ENCODE measurements at regions not wholly inside any gene's neighbourhood (a gene's known extent, or its start where the extent isn't known, plus 50 kb on each side); places are given as distances from the start of the nearest gene placed in this dataset.

DNA sequence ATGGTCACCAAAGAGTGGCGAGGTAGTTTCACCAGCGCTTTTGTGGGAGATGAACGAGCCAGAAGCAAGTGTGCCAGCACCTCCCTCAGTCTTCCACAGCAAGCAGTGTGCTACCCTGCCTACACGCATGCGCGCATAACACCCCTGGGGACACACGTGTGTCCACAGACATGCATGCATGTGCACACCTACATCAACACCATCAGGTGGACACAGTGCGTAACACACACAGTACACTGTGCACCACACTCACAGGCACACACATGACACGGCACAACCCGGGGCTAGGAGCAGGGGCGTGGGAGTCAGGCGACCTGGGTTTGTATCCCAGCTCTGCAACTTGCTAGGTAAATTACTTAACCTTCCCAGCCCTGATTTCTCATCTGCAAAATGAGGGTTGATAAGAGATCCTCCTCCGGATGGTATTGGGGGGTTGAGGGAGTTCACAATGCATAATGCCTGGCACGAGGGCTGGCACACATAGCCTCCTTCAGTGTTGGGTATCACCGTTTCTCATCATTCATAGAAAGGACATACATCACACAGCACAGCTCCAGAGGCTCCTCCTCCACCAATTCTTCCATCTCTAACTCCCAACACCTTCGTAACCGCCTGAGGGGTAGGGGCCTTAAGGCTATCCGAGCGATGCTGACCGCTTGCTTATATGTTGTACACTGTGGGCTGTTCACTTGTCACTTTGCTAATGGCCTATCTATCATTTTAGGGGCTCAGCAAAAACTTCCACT is 174.9 kb downstream of the SMAD6 start:
- Histone ChIP-seq H3K36me3 (ENCODE audit: control insufficient read depth, insufficient read depth, low read length) (no peaks in the 10 kb centered on the region), H3K4me3 (replicated peaks; ENCODE audit: low read depth, low read length) (no peak overlapping the region), H3K27me3 (replicated peaks; ENCODE audit: control insufficient read depth, insufficient read depth, low read length) (no peaks in the 10 kb centered on the region)
- TF ChIP-seq, protein P1, sequence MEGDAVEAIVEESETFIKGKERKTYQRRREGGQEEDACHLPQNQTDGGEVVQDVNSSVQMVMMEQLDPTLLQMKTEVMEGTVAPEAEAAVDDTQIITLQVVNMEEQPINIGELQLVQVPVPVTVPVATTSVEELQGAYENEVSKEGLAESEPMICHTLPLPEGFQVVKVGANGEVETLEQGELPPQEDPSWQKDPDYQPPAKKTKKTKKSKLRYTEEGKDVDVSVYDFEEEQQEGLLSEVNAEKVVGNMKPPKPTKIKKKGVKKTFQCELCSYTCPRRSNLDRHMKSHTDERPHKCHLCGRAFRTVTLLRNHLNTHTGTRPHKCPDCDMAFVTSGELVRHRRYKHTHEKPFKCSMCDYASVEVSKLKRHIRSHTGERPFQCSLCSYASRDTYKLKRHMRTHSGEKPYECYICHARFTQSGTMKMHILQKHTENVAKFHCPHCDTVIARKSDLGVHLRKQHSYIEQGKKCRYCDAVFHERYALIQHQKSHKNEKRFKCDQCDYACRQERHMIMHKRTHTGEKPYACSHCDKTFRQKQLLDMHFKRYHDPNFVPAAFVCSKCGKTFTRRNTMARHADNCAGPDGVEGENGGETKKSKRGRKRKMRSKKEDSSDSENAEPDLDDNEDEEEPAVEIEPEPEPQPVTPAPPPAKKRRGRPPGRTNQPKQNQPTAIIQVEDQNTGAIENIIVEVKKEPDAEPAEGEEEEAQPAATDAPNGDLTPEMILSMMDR (IDR thresholded peaks at IDR 0.05; ENCODE audit: insufficient read depth, low read length, poor library complexity, severe bottlenecking), result no peak
- DNase-seq (ENCODE audit: extremely low read depth, insufficient read length), result no peak

DNA sequence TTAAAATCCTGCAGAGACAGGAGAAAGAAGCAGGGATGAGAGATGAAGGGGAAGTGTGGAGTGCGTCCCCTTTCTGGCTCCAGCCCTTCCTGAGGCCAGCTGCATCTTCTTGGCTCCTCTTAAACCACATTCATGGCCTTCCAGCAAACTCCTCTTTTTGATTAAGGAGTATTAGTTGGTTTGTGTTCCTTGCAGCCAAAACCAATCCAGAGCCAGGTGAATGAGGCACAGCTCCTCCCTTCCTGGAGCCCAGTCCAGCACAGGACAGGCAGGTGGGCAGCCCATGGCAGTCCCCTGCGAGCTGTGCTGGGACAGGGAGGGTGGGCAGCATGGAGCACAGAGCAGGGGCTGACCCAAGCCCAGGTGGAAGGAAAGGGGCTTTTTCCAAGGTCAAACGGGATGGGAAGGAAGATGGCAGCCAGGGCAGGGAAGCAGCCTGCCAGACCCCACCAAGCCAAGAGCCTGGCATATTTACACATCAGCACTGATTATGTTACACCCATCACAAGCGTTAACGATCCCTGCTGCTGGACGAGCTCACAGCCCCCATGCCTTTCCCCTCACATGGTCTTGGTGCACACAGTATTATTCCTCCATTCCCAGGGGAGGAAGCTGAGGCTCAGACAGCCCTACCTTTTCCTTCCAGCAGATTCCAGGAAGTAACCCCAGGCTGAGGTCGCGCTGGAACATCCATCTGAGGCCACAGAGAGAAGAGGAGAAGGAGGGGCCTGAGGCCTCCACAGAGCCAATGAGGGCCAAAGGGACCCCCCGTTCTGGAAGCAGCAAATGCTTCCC is 175.6 kb downstream of the SMAD6 start:
- no peak for DNase-seq (ENCODE audit: extremely low read depth, insufficient read length)
- Histone ChIP-seq H3K27me3 (replicated peaks; ENCODE audit: control insufficient read depth, insufficient read depth, low read length) (no peaks in the 10 kb centered on the region), H3K4me3 (replicated peaks; ENCODE audit: low read depth, low read length) (no peak overlapping the region), H3K36me3 (ENCODE audit: control insufficient read depth, insufficient read depth, low read length) (no peaks in the 10 kb centered on the region)
- TF ChIP-seq, protein P1 (IDR thresholded peaks at IDR 0.05; ENCODE audit: insufficient read depth, low read length, poor library complexity, severe bottlenecking), result no peak

DNA sequence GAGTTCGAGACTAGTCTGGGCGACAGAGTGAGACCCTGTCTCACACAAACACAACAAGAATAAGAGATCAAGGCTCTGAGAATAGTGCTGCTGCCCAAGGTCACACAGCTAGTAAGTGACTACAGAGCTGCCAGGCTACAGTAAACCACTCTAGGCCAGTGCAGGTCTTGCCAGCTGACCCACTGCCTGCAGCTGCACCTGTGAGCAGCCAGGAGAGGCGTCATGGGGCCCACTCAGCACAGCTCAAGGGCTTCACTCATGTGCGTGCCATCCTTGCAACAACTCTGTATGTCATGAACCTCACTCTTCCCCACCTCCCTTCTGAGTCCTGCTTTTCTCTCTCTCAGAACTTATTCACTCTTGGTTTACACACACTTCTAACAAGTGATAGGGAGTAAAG is 176.7 kb downstream of the SMAD6 start:
- TF ChIP-seq, protein P1 (IDR thresholded peaks at IDR 0.05; ENCODE audit: insufficient read depth, low read length, poor library complexity, severe bottlenecking), result no peak
- Histone ChIP-seq H3K4me3 (replicated peaks; ENCODE audit: low read depth, low read length) (no peak overlapping the region), H3K36me3 (ENCODE audit: control insufficient read depth, insufficient read depth, low read length) (no peaks in the 10 kb centered on the region), H3K27me3 (replicated peaks; ENCODE audit: control insufficient read depth, insufficient read depth, low read length) (no peaks in the 10 kb centered on the region)
- DNase-seq (ENCODE audit: extremely low read depth, insufficient read length), result no peak

DNA sequence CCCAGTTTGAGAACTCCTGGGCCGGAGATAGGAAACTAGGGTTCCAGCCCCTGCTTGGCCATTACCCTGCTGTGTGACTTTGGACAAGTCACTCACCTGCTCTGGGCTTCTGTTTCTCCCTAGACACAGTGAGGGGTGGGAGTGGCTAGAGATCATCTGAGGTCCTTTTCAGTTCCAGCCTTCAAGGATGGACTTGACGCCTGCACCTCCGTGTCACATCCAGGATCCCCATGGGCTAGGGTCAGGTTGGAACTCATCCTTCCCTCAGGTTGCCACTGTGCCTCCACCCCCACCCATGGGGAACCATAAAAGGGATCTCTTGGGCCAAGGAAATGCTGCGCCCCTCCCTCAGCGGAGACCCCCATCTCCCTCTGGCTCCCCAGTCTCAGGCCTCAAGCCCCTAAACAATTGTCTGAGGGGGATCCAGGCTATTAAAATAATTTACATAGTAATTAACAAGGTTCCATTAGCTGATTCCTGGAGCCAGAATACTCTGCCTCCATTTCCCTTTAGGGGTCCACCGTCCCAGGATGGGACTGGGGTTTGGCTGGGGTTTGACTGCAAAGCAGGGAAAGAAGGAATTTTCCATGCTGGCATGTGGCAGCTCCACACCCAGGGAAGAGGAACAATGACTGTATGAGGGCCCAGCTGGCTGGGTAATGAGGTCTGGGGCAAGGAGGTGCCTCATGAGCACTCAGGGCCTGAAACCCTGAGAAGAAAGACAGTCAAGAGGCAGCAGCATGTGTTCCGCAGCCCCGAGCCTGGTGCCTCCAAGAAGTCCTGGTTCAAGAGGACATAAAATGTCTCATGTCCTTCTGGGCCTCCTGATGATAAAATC is 177.7 kb downstream of the SMAD6 start:
- no peaks in the 10 kb centered on the region for H3K36me3 ChIP-seq (ENCODE audit: control insufficient read depth, insufficient read depth, low read length)
- no peak for DNase-seq (ENCODE audit: extremely low read depth, insufficient read length)
- TF ChIP-seq, protein P1 (IDR thresholded peaks at IDR 0.05; ENCODE audit: insufficient read depth, low read length, poor library complexity, severe bottlenecking), result no peak
- H3K4me3 ChIP-seq (replicated peaks; ENCODE audit: low read depth, low read length), result no peak overlapping the region
- no peaks in the 10 kb centered on the region for H3K27me3 ChIP-seq (replicated peaks; ENCODE audit: control insufficient read depth, insufficient read depth, low read length)

DNA sequence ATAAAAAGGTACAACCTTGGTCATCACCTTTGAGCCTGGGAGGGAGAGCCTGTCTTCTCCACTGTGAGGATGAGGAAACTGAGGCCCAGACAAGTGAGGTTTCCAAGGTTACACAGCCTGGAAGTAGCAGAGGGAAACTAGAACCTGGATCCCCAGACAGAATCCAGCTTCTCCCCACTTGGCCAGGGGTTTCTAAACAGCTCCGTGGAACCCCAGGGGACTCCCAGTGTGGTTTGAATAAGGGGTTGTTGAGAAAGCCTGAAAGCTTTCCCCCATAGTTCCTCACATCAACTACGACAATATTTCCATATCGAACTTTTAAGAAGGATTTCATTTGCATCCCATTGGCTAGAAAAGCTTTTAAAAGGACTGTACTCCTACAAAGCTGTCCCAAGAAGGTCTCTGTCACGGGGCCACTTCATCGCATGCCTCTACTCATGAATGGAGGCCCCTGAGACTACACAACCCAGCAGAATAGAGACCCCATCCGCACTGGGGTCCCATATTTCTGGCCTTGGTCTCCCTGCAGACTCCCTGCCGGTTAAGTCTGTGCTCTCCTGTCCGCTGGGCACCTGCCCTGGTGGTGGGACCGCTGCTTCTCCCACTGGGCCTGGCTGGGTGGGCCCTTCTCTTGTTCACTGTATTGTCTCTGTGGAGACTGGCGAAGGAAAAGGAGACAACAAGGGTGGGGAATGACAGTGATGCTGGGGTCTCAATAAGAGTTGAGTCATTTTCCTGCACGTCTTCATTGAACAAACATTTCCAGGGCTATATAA is 178.5 kb downstream of the SMAD6 start:
- no peak overlapping the region for H3K4me3 ChIP-seq (replicated peaks; ENCODE audit: low read depth, low read length)
- no peaks in the 10 kb centered on the region for H3K36me3 ChIP-seq (ENCODE audit: control insufficient read depth, insufficient read depth, low read length)
- no peaks in the 10 kb centered on the region for H3K27me3 ChIP-seq (replicated peaks; ENCODE audit: control insufficient read depth, insufficient read depth, low read length)
- TF ChIP-seq, protein P1 (IDR thresholded peaks at IDR 0.05; ENCODE audit: insufficient read depth, low read length, poor library complexity, severe bottlenecking), result no peak
- no peak for DNase-seq (ENCODE audit: extremely low read depth, insufficient read length)
